ENCODE measurements at regions not wholly inside any gene's neighbourhood (a gene's known extent, or its start where the extent isn't known, plus 50 kb on each side); places are given as distances from the start of the nearest gene placed in this dataset.

- TF ChIP-seq, protein P1, sequence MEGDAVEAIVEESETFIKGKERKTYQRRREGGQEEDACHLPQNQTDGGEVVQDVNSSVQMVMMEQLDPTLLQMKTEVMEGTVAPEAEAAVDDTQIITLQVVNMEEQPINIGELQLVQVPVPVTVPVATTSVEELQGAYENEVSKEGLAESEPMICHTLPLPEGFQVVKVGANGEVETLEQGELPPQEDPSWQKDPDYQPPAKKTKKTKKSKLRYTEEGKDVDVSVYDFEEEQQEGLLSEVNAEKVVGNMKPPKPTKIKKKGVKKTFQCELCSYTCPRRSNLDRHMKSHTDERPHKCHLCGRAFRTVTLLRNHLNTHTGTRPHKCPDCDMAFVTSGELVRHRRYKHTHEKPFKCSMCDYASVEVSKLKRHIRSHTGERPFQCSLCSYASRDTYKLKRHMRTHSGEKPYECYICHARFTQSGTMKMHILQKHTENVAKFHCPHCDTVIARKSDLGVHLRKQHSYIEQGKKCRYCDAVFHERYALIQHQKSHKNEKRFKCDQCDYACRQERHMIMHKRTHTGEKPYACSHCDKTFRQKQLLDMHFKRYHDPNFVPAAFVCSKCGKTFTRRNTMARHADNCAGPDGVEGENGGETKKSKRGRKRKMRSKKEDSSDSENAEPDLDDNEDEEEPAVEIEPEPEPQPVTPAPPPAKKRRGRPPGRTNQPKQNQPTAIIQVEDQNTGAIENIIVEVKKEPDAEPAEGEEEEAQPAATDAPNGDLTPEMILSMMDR (IDR thresholded peaks at IDR 0.05): no peak
- TF ChIP-seq POLR2AphosphoS5 (IDR thresholded peaks at IDR 0.05) (no peak), POLR2A (IDR thresholded peaks at IDR 0.05) (no peak)
Observed at GRCh38 chr4:16294455-16294854, 68.2 kb upstream of the TAPT1 start.
